ENCODE measurements at regions not wholly inside any gene's neighbourhood (a gene's known extent, or its start where the extent isn't known, plus 50 kb on each side); places are given as distances from the start of the nearest gene placed in this dataset.

DNA sequence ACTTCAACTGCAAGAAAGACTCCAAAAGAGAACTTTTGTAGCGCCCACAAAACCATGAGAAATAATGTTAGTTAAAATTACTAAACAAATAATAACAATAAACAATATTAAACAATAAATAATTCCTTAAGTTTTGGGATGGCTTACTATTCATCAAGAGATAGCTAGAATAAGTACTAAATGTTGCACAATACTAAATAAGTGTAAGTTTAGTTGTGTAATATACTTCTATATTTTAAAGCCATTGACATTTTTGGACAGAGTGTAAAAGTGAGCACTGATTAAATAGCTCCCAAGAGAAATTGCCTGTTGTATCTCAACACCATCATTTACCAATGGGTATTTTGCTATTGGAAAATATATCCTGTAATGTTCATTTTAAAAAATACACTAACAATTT, 166.7 kb downstream of the ALG10 start:
- TF ChIP-seq, protein P1, sequence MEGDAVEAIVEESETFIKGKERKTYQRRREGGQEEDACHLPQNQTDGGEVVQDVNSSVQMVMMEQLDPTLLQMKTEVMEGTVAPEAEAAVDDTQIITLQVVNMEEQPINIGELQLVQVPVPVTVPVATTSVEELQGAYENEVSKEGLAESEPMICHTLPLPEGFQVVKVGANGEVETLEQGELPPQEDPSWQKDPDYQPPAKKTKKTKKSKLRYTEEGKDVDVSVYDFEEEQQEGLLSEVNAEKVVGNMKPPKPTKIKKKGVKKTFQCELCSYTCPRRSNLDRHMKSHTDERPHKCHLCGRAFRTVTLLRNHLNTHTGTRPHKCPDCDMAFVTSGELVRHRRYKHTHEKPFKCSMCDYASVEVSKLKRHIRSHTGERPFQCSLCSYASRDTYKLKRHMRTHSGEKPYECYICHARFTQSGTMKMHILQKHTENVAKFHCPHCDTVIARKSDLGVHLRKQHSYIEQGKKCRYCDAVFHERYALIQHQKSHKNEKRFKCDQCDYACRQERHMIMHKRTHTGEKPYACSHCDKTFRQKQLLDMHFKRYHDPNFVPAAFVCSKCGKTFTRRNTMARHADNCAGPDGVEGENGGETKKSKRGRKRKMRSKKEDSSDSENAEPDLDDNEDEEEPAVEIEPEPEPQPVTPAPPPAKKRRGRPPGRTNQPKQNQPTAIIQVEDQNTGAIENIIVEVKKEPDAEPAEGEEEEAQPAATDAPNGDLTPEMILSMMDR (IDR thresholded peaks at IDR 0.05; ENCODE audit: insufficient read depth, low read length, poor library complexity, severe bottlenecking), result no peak
- no peak for TF ChIP-seq EZH2phosphoT487 (conservative IDR thresholded peaks at IDR 0.05; ENCODE audit: low read length)
- Histone ChIP-seq H3K27me3 (ENCODE audit: low read length) (no peaks in the 10 kb centered on the region), H3K9me2 (replicated peaks; ENCODE audit: insufficient read depth, low read length) (no peaks in the 10 kb centered on the region), H2AFZ (ENCODE audit: low read depth, low read length, severe bottlenecking) (no peak overlapping the region), H3K27ac (ENCODE audit: low read depth, low read length) (no peak overlapping the region), H3K79me2 (ENCODE audit: insufficient read depth, low read length) (no peaks in the 10 kb centered on the region), H3K4me2 (ENCODE audit: low read depth, low read length, poor library complexity, severe bottlenecking) (no peak overlapping the region), H3K9me3 (ENCODE audit: insufficient read depth, low read length) (no peaks in the 10 kb centered on the region), H4K20me1 (ENCODE audit: low read depth, low read length) (no peaks in the 10 kb centered on the region), H3K9ac (ENCODE audit: low read length) (no peak overlapping the region), H3K4me3 (ENCODE audit: insufficient read depth, low read length, poor library complexity, severe bottlenecking) (no peak overlapping the region), H3F3A (ENCODE audit: insufficient read depth) (no peaks in the 10 kb centered on the region), H3K36me3 (ENCODE audit: low read length) (no peaks in the 10 kb centered on the region)

DNA sequence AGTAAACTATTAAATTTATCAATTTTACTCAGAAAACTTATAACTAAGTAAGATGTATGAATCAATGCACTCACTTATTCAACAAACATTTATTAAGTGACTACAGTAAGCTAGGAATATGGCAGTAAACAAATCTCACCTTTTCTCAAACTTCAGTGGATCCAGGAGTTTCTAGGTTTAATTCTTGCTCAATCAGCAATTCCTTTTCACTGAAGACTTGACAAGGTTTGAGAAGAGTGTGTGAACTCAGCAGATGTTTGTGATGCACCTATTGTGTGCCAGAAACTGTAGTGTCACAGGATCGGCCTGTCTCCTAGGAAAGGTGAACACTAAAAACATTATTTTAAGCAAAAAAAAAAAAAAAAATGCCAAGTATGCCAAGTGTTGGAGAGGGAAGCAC, 167.8 kb downstream of the ALG10 start:
- Histone ChIP-seq H3K4me2 (ENCODE audit: low read depth, low read length, poor library complexity, severe bottlenecking) (no peak overlapping the region), H3K9me2 (replicated peaks; ENCODE audit: insufficient read depth, low read length) (no peaks in the 10 kb centered on the region)

DNA sequence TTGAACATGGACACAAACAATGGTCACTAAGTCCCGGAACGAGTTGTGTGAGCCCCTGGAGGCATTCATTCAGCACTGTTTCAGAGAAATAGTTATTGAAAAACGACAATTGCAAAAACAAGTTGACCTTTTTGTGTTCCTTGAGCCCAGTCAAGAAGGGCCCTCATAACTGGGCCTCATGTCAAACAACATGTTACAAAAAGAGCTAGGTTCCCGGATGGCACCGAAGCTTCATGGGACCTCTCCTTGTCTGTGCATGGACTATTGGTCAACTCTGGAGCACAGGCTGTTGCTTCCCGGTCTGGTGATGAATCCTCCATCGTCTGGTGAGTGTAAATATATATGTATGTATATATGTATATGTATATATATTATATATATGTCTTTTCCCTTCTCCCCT, 176.6 kb downstream of the ALG10 start:
- Histone ChIP-seq H3K36me3 (ENCODE audit: low read length) (no peaks in the 10 kb centered on the region), H3K4me2 (ENCODE audit: low read depth, low read length, poor library complexity, severe bottlenecking) (no peak overlapping the region), H3K4me3 (ENCODE audit: insufficient read depth, low read length, poor library complexity, severe bottlenecking) (no peak overlapping the region), H3K27me3 (ENCODE audit: low read length) (no peaks in the 10 kb centered on the region), H3F3A (ENCODE audit: insufficient read depth) (no peaks in the 10 kb centered on the region), H3K27ac (ENCODE audit: low read depth, low read length) (no peak overlapping the region), H2AFZ (ENCODE audit: low read depth, low read length, severe bottlenecking) (no peak overlapping the region), H4K20me1 (ENCODE audit: low read depth, low read length) (no peaks in the 10 kb centered on the region), H3K9ac (ENCODE audit: low read length) (no peak overlapping the region), H3K9me3 (ENCODE audit: insufficient read depth, low read length) (no peaks in the 10 kb centered on the region), H3K79me2 (ENCODE audit: insufficient read depth, low read length) (no peaks in the 10 kb centered on the region), H3K9me2 (replicated peaks; ENCODE audit: insufficient read depth, low read length) (no peaks in the 10 kb centered on the region)
- no peak for TF ChIP-seq EZH2phosphoT487 (conservative IDR thresholded peaks at IDR 0.05; ENCODE audit: low read length)
- TF ChIP-seq, protein P1 (IDR thresholded peaks at IDR 0.05; ENCODE audit: insufficient read depth, low read length, poor library complexity, severe bottlenecking), result no peak

More for the DNA sequence above, 167.8 kb downstream of the ALG10 start:
- Histone ChIP-seq H3K36me3 (ENCODE audit: low read length) (no peaks in the 10 kb centered on the region), H3K79me2 (ENCODE audit: insufficient read depth, low read length) (no peaks in the 10 kb centered on the region), H2AFZ (ENCODE audit: low read depth, low read length, severe bottlenecking) (no peak overlapping the region), H3K9ac (ENCODE audit: low read length) (no peak overlapping the region), H3K9me3 (ENCODE audit: insufficient read depth, low read length) (no peaks in the 10 kb centered on the region), H3K4me3 (ENCODE audit: insufficient read depth, low read length, poor library complexity, severe bottlenecking) (no peak overlapping the region), H3K27me3 (ENCODE audit: low read length) (no peaks in the 10 kb centered on the region), H3K27ac (ENCODE audit: low read depth, low read length) (no peak overlapping the region), H4K20me1 (ENCODE audit: low read depth, low read length) (no peaks in the 10 kb centered on the region), H3F3A (ENCODE audit: insufficient read depth) (no peaks in the 10 kb centered on the region)
- TF ChIP-seq EZH2phosphoT487 (conservative IDR thresholded peaks at IDR 0.05; ENCODE audit: low read length), result no peak
- TF ChIP-seq, protein P1 (IDR thresholded peaks at IDR 0.05; ENCODE audit: insufficient read depth, low read length, poor library complexity, severe bottlenecking), result no peak
